ENCODE measurements at regions not wholly inside any gene's neighbourhood (a gene's known extent, or its start where the extent isn't known, plus 50 kb on each side); places are given as distances from the start of the nearest gene placed in this dataset.

GRCh38 chr7:45988405-45989057 is 67.5 kb upstream of the IGFBP3 start:
- Histone ChIP-seq H3K36me3 (no peaks in the 10 kb centered on the region), H3K4me3 (no peak overlapping the region), H3K27ac (no peak overlapping the region), H3K4me1 (peaks cover 0 to 13% (median 0%) of the 10 kb centered on the region in 4 donors), H3K27me3 (no peaks in the 10 kb centered on the region), H3K9me3 (no peaks in the 10 kb centered on the region)
- DNase-seq (ENCODE audit: low spot score in 2 of 2): no peak
- TF ChIP-seq, protein P1, sequence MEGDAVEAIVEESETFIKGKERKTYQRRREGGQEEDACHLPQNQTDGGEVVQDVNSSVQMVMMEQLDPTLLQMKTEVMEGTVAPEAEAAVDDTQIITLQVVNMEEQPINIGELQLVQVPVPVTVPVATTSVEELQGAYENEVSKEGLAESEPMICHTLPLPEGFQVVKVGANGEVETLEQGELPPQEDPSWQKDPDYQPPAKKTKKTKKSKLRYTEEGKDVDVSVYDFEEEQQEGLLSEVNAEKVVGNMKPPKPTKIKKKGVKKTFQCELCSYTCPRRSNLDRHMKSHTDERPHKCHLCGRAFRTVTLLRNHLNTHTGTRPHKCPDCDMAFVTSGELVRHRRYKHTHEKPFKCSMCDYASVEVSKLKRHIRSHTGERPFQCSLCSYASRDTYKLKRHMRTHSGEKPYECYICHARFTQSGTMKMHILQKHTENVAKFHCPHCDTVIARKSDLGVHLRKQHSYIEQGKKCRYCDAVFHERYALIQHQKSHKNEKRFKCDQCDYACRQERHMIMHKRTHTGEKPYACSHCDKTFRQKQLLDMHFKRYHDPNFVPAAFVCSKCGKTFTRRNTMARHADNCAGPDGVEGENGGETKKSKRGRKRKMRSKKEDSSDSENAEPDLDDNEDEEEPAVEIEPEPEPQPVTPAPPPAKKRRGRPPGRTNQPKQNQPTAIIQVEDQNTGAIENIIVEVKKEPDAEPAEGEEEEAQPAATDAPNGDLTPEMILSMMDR (IDR thresholded peaks at IDR 0.05): no peak
- TF ChIP-seq EP300 (IDR thresholded peaks at IDR 0.05) (no peak), POLR2A (IDR thresholded peaks at IDR 0.05) (no peak)
- 82 to 86% methylated on average over 9 of the region's 9 CpGs for WGBS, 2 donors

DNA sequence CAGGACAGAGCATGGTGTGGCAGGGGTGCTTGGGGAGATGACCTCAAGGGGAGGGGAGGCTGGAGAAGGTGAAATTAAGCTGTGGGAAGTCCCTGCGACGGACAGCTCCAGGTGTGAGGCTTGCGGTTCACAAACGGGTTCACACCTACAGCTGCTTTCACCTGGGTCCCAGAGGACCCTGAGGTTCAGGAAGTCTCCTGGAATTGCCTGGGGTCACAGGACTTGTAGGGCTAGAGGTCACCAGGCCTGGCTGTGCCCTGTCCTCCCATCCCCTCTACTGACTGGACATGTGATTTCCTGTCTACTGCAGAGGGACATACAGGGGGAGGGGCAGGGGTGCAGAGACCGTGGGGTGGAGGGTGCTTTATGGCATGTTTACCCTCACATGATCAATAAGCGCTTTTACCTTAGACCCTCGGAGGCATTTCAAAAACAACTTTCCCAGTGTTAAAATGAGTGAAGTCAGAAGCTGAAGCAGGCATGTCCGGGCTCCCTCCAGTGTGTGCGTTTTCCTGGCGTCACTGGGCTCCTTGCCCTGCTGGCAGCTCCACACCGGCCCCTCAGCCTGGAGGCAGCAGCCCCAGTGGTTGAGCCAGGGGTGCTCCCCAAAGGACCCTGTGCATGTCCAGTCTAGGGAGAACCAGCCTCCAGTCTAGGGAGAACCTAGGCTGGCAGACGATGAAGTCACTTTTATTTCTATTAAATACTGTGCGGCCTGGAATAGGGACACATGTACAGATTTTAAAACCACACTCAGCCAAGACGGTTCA is 66.6 kb upstream of the IGFBP3 start:
- Histone ChIP-seq H3K36me3 (no peaks in the 10 kb centered on the region), H3K4me1 (peaks cover 0 to 16% (median 0%) of the 10 kb centered on the region in 4 donors), H3K9me3 (no peaks in the 10 kb centered on the region), H3K27ac (no peak overlapping the region), H3K4me3 (no peak overlapping the region), H3K27me3 (no peaks in the 10 kb centered on the region)
- DNase-seq (ENCODE audit: low spot score in 2 of 2): no peak
- no peak for TF ChIP-seq EP300 (IDR thresholded peaks at IDR 0.05)
- no peak for TF ChIP-seq POLR2A (IDR thresholded peaks at IDR 0.05)
- TF ChIP-seq, protein P1 (IDR thresholded peaks at IDR 0.05): no peak
- 79 to 81% methylated on average over 13 to 14 of the region's 14 CpGs for WGBS, 2 donors

DNA sequence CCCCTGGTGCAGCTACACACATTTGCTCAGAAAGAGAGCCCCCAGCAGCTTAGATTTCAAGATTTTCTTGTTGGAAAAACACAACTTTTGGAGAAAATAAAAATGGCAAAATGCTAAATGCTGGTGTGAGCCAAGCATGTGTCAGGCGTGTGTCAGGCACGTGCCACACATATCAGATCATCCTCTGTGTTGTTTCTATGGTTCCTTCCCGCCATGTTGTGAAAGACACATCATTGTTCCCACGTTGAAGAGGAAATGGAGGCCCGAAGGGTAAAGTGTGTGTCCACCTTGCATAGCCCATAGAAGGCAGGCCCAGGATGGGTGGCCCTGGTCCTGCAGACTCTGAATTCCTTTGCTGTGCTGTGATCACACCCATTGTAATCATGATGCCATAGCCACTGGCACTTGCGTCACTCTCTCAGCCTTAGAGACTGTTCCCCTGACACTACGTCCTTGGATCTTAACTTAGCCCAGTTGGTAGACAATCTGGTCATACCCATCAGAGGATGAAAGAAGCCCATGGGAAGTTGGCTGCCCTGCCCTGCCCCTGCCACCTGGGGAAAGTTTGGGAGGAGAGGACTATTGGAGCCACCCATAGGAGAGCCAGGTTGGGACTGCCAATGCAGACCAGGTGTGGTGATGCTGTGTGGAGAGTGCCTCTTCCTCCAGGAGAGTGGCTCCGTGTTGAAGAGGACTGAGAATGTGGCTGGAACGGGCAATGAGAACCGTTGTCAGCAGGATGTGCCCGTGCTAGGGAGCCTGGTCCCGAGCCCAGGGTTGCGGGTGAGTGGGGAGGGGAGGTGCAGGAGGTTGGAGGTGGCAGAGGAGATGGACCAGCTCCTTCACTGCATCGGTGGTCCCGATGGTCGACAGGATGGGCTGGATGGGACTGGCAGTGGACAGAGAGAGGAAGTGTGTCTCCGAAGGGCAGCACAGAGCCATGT is 65.6 kb upstream of the IGFBP3 start:
- Histone ChIP-seq H3K27me3 (no peaks in the 10 kb centered on the region), H3K27ac (no peak overlapping the region), H3K4me1 (peaks cover 0 to 16% (median 0%) of the 10 kb centered on the region in 4 donors), H3K9me3 (peaks cover 0 to 6% (median 0%) of the 10 kb centered on the region in 4 donors), H3K36me3 (no peaks in the 10 kb centered on the region), H3K4me3 (no peak overlapping the region)
- DNase-seq (ENCODE audit: low spot score in 2 of 2): no peak
- WGBS, 2 donors: 91 to 95% methylated on average over 17 of the region's 17 CpGs
- no peak for TF ChIP-seq POLR2A (IDR thresholded peaks at IDR 0.05)
- TF ChIP-seq, protein P1 (IDR thresholded peaks at IDR 0.05): no peak
- TF ChIP-seq EP300 (IDR thresholded peaks at IDR 0.05): no peak

DNA sequence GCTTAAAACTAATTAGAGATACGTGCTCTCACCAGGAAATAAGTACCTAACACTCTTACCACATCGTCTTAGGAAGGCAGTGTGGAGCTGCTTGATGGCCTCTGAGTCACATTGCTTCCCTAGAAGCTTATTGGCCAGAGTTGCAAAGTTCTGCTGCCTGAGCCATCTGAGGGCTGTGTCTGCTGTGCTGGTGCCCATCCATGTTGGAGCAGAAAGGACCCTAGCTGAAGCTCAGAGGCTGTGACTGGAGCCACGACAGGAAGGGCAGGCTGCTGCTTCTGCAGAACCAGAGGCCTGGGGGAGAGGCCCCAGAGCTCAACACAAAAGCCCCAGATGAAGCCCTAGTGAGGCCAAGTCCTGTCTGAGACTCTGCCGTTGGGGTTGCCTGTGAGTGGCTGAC is 64.8 kb upstream of the IGFBP3 start:
- WGBS, 2 donors: 67 to 68% methylated on average over 4 of the region's 4 CpGs
- DNase-seq (ENCODE audit: low spot score in 2 of 2): no peak
- Histone ChIP-seq H3K4me1 (peaks cover 0 to 16% (median 0%) of the 10 kb centered on the region in 4 donors), H3K36me3 (no peaks in the 10 kb centered on the region), H3K4me3 (no peak overlapping the region), H3K9me3 (peaks cover 0 to 6% (median 0%) of the 10 kb centered on the region in 4 donors), H3K27ac (no peak overlapping the region), H3K27me3 (no peaks in the 10 kb centered on the region)
- TF ChIP-seq POLR2A (IDR thresholded peaks at IDR 0.05) (no peak), EP300 (IDR thresholded peaks at IDR 0.05) (no peak)
- TF ChIP-seq, protein P1 (IDR thresholded peaks at IDR 0.05): no peak
